Adrenal gland (tissue), 5 donors: ENCODE measurements at regions not wholly inside any gene's neighbourhood (a gene's known extent, or its start where the extent isn't known, plus 50 kb on each side); places are given as distances from the start of the nearest gene placed in this dataset.

ENCODE experiments used
- POLR2A ChIP-seq, 2 donors: fragments of 450-650 bp; IDR thresholded peaks; one replicate each; pipeline ENCODE4 v1.6.1; 2017; ENCODE audit warnings: antibody characterized with exemption in 2 of 2, mild to moderate bottlenecking in 2 of 2, moderate library complexity in 1 of 2
- TF ChIP-seq, protein P1 (sequence below), 6 experiments: fragments of 450-650 bp in 4 of 6; fragments of 200-600 bp in 2 of 6; sonication (generic) in 1 of 6; IDR thresholded peaks; 1 replicate in 5 of 6; 2 replicates in 1 of 6; pipeline versions ENCODE4 v1.5.1 to v1.8.0; 2016 to 2021; ENCODE audit warnings: antibody characterized with exemption in 6 of 6, mild to moderate bottlenecking in 2 of 6, moderate library complexity in 1 of 6
- donor health status: DM: no; HTN: no; CAD: no.

DNA sequence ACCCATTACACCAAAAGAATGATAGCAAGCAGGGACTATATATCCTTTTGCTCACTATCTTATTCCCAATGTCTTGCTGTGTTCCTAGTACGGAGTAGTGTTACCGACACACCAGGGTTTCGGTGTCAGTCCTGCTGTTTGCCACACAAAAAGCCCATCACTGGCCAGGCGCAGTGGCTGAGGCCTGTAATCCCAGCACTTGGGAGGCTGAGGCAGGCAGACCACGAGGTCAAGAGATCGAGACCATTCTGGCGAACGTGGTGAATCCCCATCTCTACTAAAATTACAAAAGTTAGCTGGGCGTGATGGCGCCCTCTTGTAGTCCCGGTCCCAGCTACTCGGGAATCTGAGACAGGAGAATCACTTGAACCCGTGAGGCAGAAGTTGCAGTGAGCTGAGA lies 1467.3 kb upstream of the MIR17HG start:
- TF ChIP-seq POLR2A (IDR thresholded peaks at IDR 0.05) = no peak
- TF ChIP-seq, protein P1, sequence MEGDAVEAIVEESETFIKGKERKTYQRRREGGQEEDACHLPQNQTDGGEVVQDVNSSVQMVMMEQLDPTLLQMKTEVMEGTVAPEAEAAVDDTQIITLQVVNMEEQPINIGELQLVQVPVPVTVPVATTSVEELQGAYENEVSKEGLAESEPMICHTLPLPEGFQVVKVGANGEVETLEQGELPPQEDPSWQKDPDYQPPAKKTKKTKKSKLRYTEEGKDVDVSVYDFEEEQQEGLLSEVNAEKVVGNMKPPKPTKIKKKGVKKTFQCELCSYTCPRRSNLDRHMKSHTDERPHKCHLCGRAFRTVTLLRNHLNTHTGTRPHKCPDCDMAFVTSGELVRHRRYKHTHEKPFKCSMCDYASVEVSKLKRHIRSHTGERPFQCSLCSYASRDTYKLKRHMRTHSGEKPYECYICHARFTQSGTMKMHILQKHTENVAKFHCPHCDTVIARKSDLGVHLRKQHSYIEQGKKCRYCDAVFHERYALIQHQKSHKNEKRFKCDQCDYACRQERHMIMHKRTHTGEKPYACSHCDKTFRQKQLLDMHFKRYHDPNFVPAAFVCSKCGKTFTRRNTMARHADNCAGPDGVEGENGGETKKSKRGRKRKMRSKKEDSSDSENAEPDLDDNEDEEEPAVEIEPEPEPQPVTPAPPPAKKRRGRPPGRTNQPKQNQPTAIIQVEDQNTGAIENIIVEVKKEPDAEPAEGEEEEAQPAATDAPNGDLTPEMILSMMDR (IDR thresholded peaks at IDR 0.05) = no peak
